ENCODE measurements at regions not wholly inside any gene's neighbourhood (a gene's known extent, or its start where the extent isn't known, plus 50 kb on each side); places are given as distances from the start of the nearest gene placed in this dataset.

- DNase-seq (ENCODE audit: low spot score), result peak; percentile 59
Observed at GRCh38 chr9:89768650-89769071, 163.8 kb downstream of the GADD45G start.

DNA sequence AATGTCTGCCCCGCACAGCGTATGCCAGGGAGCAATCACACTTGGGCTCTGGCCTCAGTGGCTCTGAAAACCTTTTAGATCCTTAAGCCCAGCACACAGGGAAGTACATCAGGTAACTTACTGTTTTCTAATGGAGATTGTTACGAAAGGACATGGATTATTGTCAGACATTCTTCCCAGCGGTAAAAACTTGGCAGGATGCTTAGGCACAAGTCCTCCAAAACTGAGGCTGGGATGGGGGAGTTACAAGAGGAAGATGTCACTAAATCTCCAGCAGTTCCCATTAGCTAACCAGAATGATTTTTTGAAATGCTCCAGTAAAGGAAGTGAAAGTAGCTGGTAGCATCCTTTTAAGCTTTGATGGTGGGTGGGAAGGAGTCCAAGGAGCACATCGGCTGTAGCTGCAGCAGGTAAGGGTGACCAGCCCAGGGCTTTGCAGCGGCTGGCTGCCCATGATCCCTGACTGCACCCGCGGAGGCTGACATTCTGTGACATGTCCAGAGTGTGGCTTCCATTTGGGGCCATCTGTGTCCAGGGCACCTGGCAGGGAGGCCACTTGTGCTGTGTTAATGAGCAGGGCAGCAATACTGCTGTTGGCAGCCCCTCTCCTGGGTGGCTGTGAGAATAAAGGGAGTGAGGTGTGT is 165.8 kb downstream of the GADD45G start:
- no peak for DNase-seq (ENCODE audit: low spot score)

DNA sequence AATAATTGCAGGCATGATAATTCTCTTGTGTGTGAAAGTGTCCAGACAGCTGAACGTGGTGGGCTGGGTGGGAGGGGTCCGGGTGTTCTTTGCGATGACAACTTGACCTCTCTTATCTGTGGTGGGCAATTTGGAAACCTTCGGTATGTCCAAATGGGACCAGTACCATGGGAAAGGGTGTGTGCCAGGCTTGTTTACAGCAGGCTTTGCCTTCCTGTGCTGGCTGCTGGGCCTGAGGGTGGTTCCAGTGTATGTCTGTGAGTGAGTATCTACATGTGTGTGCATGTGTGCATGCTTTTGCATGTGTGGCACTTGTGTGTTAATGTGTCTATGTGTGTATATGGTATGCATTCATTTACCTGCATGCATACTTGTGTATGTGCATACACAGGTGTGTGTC is 166.4 kb downstream of the GADD45G start:
- DNase-seq (ENCODE audit: low spot score), result no peak

DNA sequence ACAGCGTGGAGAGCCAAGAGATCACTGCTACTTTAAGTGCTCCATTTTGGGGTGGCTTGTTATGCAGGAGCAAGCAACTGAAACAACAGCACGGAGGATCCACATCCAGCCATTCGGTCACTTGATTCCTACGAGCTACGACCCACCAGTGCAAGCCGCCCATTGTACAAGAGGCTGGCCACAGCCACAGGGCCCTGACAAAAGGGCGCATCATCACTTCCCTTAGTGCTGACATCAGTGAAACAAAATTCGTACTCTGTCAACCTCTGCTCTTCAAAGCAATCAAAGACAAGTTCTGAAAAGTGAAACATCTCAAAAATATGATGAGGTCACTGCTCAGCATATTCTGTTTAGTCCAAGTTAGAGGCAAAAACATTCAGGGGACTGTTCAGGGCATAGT is 168.4 kb downstream of the GADD45G start:
- no peak for DNase-seq (ENCODE audit: low spot score)

GRCh38 chr9:89774858-89775370 is 170.1 kb downstream of the GADD45G start:
- DNase-seq (ENCODE audit: low spot score), result no peak

DNA sequence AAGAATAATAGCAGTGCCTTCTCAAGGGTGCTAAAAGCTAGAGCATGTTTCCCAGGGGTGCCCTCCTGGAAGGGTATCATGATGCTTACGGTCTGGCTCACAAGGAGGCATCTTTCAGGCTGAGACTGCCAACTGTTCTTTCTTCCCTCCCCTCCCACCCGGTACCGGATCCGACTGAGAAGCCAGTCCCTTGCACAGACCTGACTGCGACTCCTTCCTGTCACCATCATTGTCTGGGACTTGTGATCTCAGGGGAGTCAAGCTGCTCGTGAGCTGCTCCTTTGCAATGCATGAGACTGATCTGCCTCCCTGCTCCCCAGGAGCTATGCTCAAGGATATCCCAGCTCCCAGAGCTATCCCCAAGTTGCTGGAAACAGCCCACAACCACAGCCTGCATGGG is 170.8 kb downstream of the GADD45G start:
- no peak for DNase-seq (ENCODE audit: low spot score)

- DNase-seq (ENCODE audit: low spot score), result no peak
Observed at GRCh38 chr9:89776795-89777525, 172.1 kb downstream of the GADD45G start.

DNA sequence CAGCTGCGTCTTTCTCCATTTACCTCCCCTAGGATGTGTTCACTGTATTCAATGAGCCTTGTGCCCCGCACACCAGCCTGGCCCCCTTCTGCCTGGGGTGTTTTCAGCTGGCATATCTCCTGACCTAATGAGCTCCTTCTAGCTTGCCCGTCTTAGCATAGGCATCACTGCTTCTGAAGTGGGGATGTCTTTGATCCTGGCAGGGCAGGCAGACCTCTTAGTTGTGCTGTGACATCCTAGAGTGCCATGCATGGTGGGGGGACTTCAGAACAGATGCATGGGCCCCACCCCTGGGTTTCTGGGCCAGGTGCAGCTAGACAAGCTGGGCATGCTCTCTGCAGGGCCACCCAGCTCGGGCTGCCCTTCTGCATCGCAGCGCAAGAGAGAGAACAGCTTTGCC is 172.7 kb downstream of the GADD45G start:
- no peak for DNase-seq (ENCODE audit: low spot score)

DNA sequence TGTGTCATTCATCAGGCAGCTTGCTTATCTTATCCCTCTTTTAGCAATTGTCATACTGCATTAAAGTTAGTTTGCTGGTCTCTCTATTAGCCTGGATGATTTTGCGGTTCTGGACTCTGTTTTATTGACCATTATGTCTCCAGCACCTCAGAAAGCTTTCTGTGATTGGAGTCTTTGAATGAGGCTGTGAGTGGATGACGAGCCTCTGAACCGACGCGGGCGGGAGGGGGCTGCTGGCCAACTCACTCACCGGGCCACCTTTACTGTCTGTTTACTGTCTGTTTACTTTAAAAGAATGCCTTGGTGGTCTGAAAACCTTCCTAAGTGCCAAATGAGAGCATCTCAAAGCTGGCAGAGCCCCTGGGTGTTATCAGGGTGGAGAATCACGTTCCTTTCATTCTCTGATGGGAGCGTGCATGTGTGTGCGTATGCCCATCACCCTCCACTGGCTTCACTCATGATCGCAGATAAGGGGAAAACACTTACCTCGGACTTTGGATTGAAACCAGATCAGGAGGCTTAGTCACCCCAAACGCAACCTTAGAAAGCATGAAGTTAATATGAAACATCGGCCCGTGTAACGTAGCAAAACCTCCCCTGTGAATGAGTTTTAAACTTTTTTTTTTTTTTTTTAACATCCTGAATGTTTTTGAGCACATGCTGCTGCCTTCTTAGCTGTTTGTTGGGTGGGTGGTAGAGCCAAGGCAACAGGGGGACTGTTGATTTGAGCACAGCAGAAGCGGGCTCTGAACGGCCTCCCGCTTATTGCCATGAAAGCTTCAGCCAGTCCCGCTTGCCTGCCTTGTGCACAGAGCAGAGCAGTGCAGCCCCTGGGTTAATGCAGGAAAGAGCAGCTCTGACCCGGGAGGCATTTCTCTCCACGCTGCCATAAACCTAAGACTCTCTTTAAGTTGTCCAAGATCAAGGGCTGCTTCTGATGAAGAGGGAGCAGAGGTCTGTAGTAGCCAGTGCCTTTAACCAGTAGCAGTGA is 173.6 kb downstream of the GADD45G start:
- no peak for DNase-seq (ENCODE audit: low spot score)

- no peak for DNase-seq (ENCODE audit: low spot score)
Observed at GRCh38 chr9:89779405-89780203, 174.8 kb downstream of the GADD45G start.

GRCh38 chr9:89780959-89781358 is 176.1 kb downstream of the GADD45G start:
- DNase-seq (ENCODE audit: low spot score), result no peak

- DNase-seq (ENCODE audit: low spot score), result no peak
Observed at GRCh38 chr9:89781838-89782540, 177.2 kb downstream of the GADD45G start.

DNA sequence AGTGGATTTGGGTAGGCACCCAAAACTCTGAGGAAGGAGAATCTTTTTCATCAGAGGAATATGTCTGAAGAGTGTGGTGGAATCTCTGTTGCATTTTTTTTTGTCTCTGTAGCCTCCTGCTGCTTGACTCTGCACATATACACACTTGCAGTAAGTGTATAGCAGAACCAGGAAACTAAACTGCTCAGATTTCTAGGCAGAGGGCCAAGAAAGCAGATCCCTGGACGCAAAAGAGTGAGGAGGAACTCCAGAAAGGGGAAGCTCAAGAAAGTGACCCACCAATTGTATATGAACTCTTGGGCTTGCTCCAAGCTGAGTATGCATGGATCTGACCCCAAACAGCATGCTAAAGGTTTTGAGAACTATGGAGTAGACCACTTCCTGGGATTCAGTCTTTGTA is 181.8 kb downstream of the GADD45G start:
- DNase-seq (ENCODE audit: low spot score), result no peak

- no peak for DNase-seq (ENCODE audit: low spot score)
Observed at GRCh38 chr9:89787595-89787994, 182.8 kb downstream of the GADD45G start.

DNA sequence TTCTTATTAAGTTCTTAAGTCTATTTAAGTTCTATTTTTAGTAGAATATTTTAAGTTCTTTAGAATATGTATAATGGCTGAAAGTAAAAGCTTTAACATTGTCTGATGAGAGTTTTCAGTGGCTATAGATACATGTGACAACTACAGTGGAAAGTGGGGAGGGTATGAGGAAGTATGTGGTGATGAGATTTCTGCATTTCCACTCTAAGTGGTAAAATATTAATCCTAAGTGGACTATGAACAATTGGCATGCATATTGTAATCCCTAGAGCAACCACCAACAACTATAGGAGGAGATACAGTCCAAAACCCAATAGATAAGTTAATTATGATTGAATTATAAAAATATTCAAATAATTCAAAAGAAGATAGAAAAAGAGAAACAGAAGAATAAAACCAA is 183.6 kb downstream of the GADD45G start:
- DNase-seq (ENCODE audit: low spot score), result no peak

GRCh38 chr9:89789922-89790510 is 185.2 kb downstream of the GADD45G start:
- DNase-seq (ENCODE audit: low spot score), result no peak

GRCh38 chr9:89790542-89791109 is 185.8 kb downstream of the GADD45G start:
- DNase-seq (ENCODE audit: low spot score), result no peak

GRCh38 chr9:89791754-89792153 is 186.9 kb downstream of the GADD45G start:
- DNase-seq (ENCODE audit: low spot score), result no peak

DNA sequence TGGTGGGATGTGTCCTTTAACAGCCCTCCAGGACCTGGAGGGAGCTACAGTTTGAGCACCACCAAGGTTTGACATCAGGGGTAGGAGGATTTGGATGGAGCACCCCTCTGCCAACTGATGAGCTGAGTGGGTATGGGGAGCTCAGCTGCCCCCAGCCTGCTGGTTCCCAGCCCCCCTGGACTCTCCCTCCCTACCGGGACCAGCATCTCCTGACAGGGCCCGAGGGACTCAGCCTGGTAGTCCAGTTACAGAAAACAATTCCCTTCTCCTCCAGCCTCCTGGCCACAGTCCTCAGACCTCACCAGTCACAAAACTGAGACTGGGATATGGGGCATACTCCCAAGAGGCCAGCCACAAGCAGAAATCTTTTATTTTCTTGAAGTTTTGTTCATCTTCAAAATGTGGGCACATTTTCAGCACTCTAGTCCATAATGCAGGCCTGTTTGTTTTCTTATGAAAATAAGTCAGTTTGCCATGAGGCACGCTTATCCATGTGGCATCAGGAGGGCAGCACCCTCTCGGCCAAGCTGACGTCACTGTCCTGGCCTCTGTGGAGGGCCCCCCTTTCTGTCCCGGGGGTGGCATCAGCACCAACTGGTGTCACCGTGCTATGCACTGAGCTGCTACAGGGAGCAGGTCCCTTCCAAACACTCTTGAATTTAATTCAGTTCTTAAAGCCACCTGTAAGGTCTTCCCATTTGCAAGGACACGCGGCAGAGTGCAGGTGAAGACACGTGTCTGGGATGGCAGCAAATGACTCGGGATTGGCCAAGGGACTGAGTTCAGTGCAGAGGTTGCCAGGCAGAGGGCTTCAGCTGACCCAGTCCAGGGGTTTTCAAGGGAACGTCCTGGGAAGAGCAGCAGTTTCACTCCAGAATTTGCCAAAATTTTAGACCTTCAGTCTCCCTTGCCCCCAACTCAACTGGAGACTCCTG is 187.6 kb downstream of the GADD45G start:
- DNase-seq (ENCODE audit: low spot score), result no peak

Measured in left forelimb (tissue), 1 donor.